ENCODE measurements at regions not wholly inside any gene's neighbourhood (a gene's known extent, or its start where the extent isn't known, plus 50 kb on each side); places are given as distances from the start of the nearest gene placed in this dataset.

DNA sequence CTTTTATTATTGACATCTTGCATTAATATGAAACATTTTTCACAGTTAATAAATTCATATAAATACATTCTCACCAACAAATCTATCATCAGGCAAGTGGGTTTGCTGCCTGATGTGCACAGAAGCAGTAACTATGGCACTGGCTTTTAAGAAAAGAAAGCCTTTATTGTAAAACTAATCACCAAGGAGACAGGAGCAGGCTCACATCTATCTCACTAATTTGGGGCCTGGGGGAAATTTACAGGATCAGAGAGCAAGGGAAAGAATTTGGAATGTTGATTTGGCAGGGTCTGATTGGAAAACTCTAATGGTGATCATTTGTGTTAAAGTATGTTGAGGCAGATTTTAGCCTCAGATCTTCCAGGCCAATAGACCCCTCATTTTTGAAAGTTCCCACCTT is 605.7 kb downstream of the POM121L12 start (continued):
- TF ChIP-seq, protein P1, sequence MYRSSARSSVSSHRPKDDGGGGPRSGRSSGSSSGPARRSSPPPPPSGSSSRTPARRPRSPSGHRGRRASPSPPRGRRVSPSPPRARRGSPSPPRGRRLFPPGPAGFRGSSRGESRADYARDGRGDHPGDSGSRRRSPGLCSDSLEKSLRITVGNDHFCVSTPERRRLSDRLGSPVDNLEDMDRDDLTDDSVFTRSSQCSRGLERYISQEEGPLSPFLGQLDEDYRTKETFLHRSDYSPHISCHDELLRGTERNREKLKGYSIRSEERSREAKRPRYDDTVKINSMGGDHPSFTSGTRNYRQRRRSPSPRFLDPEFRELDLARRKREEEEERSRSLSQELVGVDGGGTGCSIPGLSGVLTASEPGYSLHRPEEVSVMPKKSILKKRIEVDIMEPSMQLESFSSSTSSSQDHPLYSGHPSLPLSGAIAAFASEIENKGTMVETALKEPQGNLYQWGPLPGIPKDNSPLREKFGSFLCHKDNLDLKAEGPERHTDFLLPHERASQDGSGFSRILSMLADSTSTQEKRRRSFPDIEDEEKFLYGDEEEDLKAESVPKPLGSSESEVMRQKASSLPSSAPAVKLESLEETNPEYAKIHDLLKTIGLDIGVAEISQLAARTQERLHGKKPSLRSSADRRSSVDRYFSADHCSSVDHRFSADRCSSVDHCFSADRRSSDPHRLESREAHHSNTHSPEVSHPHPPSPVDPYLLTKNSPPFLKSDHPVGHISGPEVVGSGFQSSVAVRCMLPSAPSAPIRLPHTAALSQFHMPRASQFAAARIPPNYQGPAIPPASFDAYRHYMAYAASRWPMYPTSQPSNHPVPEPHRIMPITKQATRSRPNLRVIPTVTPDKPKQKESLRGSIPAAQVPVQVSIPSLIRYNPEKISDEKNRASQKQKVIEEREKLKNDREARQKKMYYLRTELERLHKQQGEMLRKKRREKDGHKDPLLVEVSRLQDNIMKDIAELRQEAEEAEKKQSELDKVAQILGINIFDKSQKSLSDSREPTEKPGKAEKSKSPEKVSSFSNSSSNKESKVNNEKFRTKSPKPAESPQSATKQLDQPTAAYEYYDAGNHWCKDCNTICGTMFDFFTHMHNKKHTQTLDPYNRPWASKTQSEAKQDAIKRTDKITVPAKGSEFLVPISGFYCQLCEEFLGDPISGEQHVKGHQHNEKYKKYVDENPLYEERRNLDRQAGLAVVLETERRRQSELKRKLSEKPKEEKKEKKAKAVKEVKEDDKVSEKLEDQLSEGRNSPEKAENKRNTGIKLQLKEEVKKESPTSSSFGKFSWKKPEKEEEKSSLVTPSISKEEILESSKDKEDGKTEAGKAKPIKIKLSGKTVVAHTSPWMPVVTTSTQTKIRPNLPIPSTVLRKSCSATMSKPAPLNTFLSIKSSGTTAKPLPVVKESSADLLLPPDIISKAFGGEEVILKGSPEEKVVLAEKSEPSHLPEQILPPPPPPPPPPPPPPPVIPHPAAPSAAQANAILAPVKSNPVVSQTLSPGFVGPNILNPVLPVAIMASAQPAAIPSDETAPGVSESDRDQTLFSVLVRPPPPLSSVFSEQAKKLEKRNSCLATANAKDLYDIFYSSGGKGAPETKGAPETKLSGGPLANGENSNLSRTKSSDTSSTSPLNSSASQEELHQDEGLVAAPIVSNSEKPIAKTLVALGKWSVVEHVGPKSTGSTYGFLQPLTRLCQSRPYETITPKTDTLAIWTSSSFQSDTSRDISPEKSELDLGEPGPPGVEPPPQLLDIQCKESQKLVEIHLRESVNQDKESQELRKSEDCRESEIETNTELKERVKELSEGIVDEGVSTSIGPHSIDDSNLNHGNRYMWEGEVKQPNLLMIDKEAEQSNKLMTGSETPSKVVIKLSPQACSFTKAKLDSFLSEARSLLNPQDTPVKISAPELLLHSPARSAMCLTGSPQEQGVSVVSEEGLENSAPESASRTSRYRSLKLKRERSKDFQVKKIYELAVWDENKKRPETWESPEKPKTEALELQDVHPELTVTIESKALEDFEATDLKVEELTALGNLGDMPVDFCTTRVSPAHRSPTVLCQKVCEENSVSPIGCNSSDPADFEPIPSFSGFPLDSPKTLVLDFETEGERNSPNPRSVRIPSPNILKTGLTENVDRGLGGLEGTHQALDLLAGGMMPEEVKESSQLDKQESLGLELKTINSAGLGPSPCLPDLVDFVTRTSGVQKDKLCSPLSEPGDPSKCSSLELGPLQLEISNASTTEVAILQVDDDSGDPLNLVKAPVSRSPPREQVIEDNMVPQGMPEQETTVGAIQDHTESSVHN (CRISPR knock-in tag; IDR thresholded peaks at IDR 0.05): no peak
- TF ChIP-seq REL (CRISPR knock-in tag; conservative IDR thresholded peaks at IDR 0.05): no peak
- TF ChIP-seq ZNF768 (CRISPR knock-in tag; IDR thresholded peaks at IDR 0.05): no peak

DNA sequence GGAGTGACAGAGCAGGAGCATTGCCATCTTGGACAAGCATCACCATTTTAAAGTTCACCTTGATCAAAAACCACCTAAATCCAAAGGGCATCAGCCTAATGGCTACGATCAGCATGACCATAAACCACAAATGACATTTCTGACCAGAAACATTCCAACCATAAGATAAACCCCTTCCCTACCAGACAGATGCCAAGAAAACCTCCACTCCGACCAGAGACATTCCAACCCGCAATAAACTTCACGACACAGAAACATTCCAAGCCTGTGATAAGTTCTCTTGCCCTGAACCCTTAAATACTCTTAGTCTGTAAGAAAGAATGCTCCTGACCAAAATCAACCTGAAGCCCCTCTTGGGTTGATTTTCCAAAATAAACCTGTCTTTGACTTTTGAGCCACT is 606.9 kb downstream of the POM121L12 start:
- intact Hi-C loops (cut with micrococcal nuclease; ENCODE audit: unreplicated experiment) (no loop called here), in situ Hi-C loops (cut with HindIII; ENCODE audit: extremely low pct_ligation_motif_present, low pct_unique_long_range_greater_than_20kb) (no loop called here)
- no peak for TF ChIP-seq HDAC2 (CRISPR knock-in tag; IDR thresholded peaks at IDR 0.05)
- TF ChIP-seq FOXK2 (IDR thresholded peaks at IDR 0.05): no peak
- no peak for TF ChIP-seq NCOR1 (IDR thresholded peaks at IDR 0.05; ENCODE audit: borderline replicate concordance, low read length)
- TF ChIP-seq ZNF674 (CRISPR knock-in tag; IDR thresholded peaks at IDR 0.05; ENCODE audit: low read depth): no peak
- TF ChIP-seq ZBTB20 (CRISPR knock-in tag; IDR thresholded peaks at IDR 0.05; ENCODE audit: borderline replicate concordance, low read depth): no peak
- TF ChIP-seq HMGA1 (CRISPR knock-in tag; conservative IDR thresholded peaks at IDR 0.05): no peak
- TF ChIP-seq, protein P2, sequence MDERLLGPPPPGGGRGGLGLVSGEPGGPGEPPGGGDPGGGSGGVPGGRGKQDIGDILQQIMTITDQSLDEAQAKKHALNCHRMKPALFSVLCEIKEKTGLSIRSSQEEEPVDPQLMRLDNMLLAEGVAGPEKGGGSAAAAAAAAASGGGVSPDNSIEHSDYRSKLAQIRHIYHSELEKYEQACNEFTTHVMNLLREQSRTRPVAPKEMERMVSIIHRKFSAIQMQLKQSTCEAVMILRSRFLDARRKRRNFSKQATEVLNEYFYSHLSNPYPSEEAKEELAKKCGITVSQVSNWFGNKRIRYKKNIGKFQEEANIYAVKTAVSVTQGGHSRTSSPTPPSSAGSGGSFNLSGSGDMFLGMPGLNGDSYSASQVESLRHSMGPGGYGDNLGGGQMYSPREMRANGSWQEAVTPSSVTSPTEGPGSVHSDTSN (CRISPR knock-in tag; IDR thresholded peaks at IDR 0.05): no peak
- TF ChIP-seq JUND (CRISPR knock-in tag; IDR thresholded peaks at IDR 0.05): no peak
- TF ChIP-seq PHF20 (CRISPR knock-in tag; IDR thresholded peaks at IDR 0.05): no peak
- TF ChIP-seq, protein P3, sequence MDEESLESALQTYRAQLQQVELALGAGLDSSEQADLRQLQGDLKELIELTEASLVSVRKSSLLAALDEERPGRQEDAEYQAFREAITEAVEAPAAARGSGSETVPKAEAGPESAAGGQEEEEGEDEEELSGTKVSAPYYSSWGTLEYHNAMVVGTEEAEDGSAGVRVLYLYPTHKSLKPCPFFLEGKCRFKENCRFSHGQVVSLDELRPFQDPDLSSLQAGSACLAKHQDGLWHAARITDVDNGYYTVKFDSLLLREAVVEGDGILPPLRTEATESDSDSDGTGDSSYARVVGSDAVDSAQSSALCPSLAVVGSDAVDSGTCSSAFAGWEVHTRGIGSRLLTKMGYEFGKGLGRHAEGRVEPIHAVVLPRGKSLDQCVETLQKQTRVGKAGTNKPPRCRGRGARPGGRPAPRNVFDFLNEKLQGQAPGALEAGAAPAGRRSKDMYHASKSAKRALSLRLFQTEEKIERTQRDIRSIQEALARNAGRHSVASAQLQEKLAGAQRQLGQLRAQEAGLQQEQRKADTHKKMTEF (CRISPR knock-in tag; IDR thresholded peaks at IDR 0.05): no peak
- H3K27ac ChIP-seq (ENCODE audit: extremely low read length, insufficient read depth, low read length): no peak overlapping the region
- H3K9ac ChIP-seq (ENCODE audit: insufficient read depth, low read depth, low read length): no peak overlapping the region
- H3K4me1 ChIP-seq (ENCODE audit: insufficient read depth, low read length): no peaks in the 10 kb centered on the region
- ATAC-seq (no peak), FAIRE-seq (no peak), DNase-seq (ENCODE audit: low spot score) (no peak)
- H2AFZ ChIP-seq (ENCODE audit: low read length): no peak overlapping the region
- H3K9me3 ChIP-seq (ENCODE audit: low read length): peaks cover 74% of the 10 kb centered on the region
- no peak overlapping the region for H3K4me3 ChIP-seq (replicated peaks in 1 of 3; ENCODE audit: insufficient read depth in 1 of 3, low read depth in 2 of 3, low read length in 3 of 3)
- POLR2A ChIA-PET: no interaction called here
- no peaks in the 10 kb centered on the region for H4K20me1 ChIP-seq (ENCODE audit: insufficient read depth, low read length)
- no peaks in the 10 kb centered on the region for H3K36me3 ChIP-seq (replicated peaks in 1 of 2; ENCODE audit: control insufficient read depth in 1 of 2, insufficient read depth in 2 of 2, low read length in 2 of 2)
- no peaks in the 10 kb centered on the region for H3K27me3 ChIP-seq (ENCODE audit: control insufficient read depth in 1 of 2, insufficient read depth in 2 of 2, low read length in 2 of 2)
- no peak overlapping the region for H3K4me2 ChIP-seq (ENCODE audit: low read depth, low read length)
- WGBS (ENCODE audit: low lambda C conversion rate): 23% methylated on average over 4 of the region's 4 CpGs
- no TSS peak for BruUV-seq (replicated peaks)
- H3K79me2 ChIP-seq (ENCODE audit: insufficient read depth, low read length): no peaks in the 10 kb centered on the region
- CTCF ChIA-PET (ENCODE audit: low intra/inter-chr PET ratio, low total read pairs): no interaction called here
